Psoas muscle (tissue), 7 donors: ENCODE measurements at regions not wholly inside any gene's neighbourhood (a gene's known extent, or its start where the extent isn't known, plus 50 kb on each side); places are given as distances from the start of the nearest gene placed in this dataset.
A peak's percentile ranks its signal among the peaks of the same experiment; 100 is the strongest.

Experiments
- ATAC-seq, 4 donors: fragments of 200-7000 bp; cut with Tn5 transposase; one replicate each; pipeline ENCODE4 v1.9.1; 2020; ENCODE audit warnings: moderate library complexity in 3 of 4, mild to moderate bottlenecking in 2 of 4
- DNase-seq, 2 donors: peaks; one replicate each; pipeline ENCODE4 v3.0.0-alpha.2; 2020
- H3K27ac ChIP-seq: fragments of 200-600 bp; one replicate; pipeline ENCODE4 v1.8.0; 2022
- H3K27me3 ChIP-seq, 3 donors: fragments of 200-600 bp in 1 of 3; one replicate each; pipeline versions ENCODE4 v1.6.1 to v1.8.0; 2013 to 2022; ENCODE audit warnings: low read length in 2 of 3, mild to moderate bottlenecking in 2 of 3, moderate library complexity in 1 of 3; ENCODE audit not compliant: insufficient read depth in 3 of 3
- H3K36me3 ChIP-seq, 2 donors: fragments of 200-600 bp in 1 of 2; one replicate each; pipeline versions ENCODE4 v1.6.1 to v1.8.0; 2013 to 2022; ENCODE audit warnings: low read depth in 1 of 2, mild to moderate bottlenecking in 1 of 2, moderate library complexity in 1 of 2; ENCODE audit not compliant: insufficient read depth in 1 of 2
- H3K4me1 ChIP-seq: fragments of 200-600 bp; one replicate; pipeline ENCODE4 v1.8.0; 2022
- H3K4me3 ChIP-seq: fragments of 200-600 bp; one replicate; pipeline ENCODE4 v1.8.0; 2022; ENCODE audit warnings: mild to moderate bottlenecking
- H3K9me3 ChIP-seq: fragments of 200-600 bp; one replicate; pipeline ENCODE4 v1.8.0; 2022
- WGBS, 3 donors: extraction: QIAGEN DNeasy Blood & Tissue Kit; methylation state at CpG; one replicate each; pipeline versions ENCODE4 v1.1.6 to v1.1.7; 2013; 5-methylcytosine and 5-hydroxymethylcytosine counted together
- intact Hi-C, 2 donors: fragments of 100-400 bp; cut with DNase I; formaldehyde crosslinking; loops; one replicate each; pipeline versions ENCODE4 v1.11.0 to v1.14.2; 2022
- TF ChIP-seq, protein P1 (sequence below): fragments of 200-600 bp; IDR thresholded peaks from one replicate; pipeline ENCODE4 v1.8.0; 2022; ENCODE audit warnings: antibody characterized with exemption
- donor health status: healthy with polysubstance abuse.
- donor health status: DM: no; HTN: no; CAD: no; lungs with moderate emphysema.
- donor health status: Bipolar disorder and iron deficiency.
- donor health status: healthy.
- donor health status: DM: yes; HTN: yes; CAD: no.
- donor health status: DM: no; HTN: no; CAD: no.
- donor health status: DM: yes; HTN: yes; CAD: no.

GRCh38 chr7:135822376-135822775 lies 73.8 kb upstream of the FAM180A start:
- Histone ChIP-seq H3K27ac (no peak overlapping the region), H3K9me3 (no peaks in the 10 kb centered on the region), H3K27me3 (no peaks in the 10 kb centered on the region), H3K4me1 (no peaks in the 10 kb centered on the region), H3K4me3 (no peak overlapping the region), H3K36me3 (no peaks in the 10 kb centered on the region)
- 74 to 79% (median 76%) methylated on average over 6 of the region's 6 CpGs for WGBS, 3 donors
- DNase-seq, result no peak
- TF ChIP-seq, protein P1, sequence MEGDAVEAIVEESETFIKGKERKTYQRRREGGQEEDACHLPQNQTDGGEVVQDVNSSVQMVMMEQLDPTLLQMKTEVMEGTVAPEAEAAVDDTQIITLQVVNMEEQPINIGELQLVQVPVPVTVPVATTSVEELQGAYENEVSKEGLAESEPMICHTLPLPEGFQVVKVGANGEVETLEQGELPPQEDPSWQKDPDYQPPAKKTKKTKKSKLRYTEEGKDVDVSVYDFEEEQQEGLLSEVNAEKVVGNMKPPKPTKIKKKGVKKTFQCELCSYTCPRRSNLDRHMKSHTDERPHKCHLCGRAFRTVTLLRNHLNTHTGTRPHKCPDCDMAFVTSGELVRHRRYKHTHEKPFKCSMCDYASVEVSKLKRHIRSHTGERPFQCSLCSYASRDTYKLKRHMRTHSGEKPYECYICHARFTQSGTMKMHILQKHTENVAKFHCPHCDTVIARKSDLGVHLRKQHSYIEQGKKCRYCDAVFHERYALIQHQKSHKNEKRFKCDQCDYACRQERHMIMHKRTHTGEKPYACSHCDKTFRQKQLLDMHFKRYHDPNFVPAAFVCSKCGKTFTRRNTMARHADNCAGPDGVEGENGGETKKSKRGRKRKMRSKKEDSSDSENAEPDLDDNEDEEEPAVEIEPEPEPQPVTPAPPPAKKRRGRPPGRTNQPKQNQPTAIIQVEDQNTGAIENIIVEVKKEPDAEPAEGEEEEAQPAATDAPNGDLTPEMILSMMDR, result no peak
- no peak for ATAC-seq
- intact Hi-C loops, result no loop called here

- Histone ChIP-seq H3K27me3 (peaks cover 0 to 2% (median 0%) of the 10 kb centered on the region in 3 donors), H3K36me3 (no peaks in the 10 kb centered on the region), H3K9me3 (no peaks in the 10 kb centered on the region), H3K4me3 (no peak overlapping the region), H3K4me1 (no peaks in the 10 kb centered on the region), H3K27ac (no peak overlapping the region)
- WGBS, 3 donors, result 28 to 53% (median 30%) methylated on average over 11 of the region's 11 CpGs
- intact Hi-C loops, result no loop called here
- TF ChIP-seq, protein P1, result no peak
- DNase-seq (no peak), ATAC-seq (peak in 2 of 4 donors; percentile 15 to 32)
Observed at GRCh38 chr7:135817583-135817982, 69.0 kb upstream of the FAM180A start.

GRCh38 chr7:135815033-135815432 lies 66.4 kb upstream of the FAM180A start:
- H3K27me3 ChIP-seq, result peaks cover 0 to 2% (median 0%) of the 10 kb centered on the region in 3 donors
- H3K36me3 ChIP-seq, result no peaks in the 10 kb centered on the region
- no peak overlapping the region for H3K4me3 ChIP-seq
- H3K4me1 ChIP-seq, result no peaks in the 10 kb centered on the region
- no peak for DNase-seq
- intact Hi-C loops, result no loop called here
- 44 to 68% (median 45%) methylated on average over 3 of the region's 3 CpGs for WGBS, 3 donors
- no peak for ATAC-seq
- TF ChIP-seq, protein P1, result no peak
- no peak overlapping the region for H3K27ac ChIP-seq
- no peaks in the 10 kb centered on the region for H3K9me3 ChIP-seq

GRCh38 chr7:135812148-135812547 lies 63.5 kb upstream of the FAM180A start:
- no peaks in the 10 kb centered on the region for H3K36me3 ChIP-seq
- no peak overlapping the region for H3K4me3 ChIP-seq
- 51 to 84% (median 61%) methylated on average over 8 of the region's 8 CpGs for WGBS, 3 donors
- TF ChIP-seq, protein P1, result no peak
- DNase-seq (no peak), ATAC-seq (no peak)
- peaks cover 16% of the 10 kb centered on the region for H3K4me1 ChIP-seq
- intact Hi-C loops, result no loop called here
- no peak overlapping the region for H3K27ac ChIP-seq
- H3K27me3 ChIP-seq, result peaks cover 0 to 2% (median 0%) of the 10 kb centered on the region in 3 donors
- H3K9me3 ChIP-seq, result no peaks in the 10 kb centered on the region

DNA sequence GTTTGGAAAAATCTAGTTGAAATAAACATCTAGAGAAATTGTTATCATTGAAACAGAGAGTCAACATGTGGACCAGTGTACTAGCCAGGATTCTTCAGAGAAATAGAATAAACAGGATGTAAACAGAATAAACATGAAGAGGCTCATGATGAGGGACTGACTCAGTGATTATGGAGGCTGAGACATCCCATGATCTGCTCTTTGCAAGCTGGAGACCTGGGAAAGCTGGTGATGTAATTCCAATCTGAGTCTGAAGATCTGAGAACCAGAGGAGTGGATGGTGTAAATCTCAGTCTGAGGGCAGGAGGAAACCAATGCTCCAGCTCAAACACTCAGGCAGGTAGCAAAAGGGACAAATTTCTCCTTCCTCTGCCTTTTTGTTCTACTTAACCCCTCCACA lies 62.9 kb upstream of the FAM180A start:
- Histone ChIP-seq H3K9me3 (no peaks in the 10 kb centered on the region), H3K27ac (no peak overlapping the region), H3K4me1 (peaks cover 16% of the 10 kb centered on the region), H3K4me3 (no peak overlapping the region), H3K27me3 (peaks cover 0 to 2% (median 0%) of the 10 kb centered on the region in 3 donors), H3K36me3 (no peaks in the 10 kb centered on the region)
- intact Hi-C loops, result no loop called here
- DNase-seq (no peak), ATAC-seq (no peak)
- TF ChIP-seq, protein P1, result no peak
